ENCODE measurements at regions not wholly inside any gene's neighbourhood (a gene's known extent, or its start where the extent isn't known, plus 50 kb on each side); places are given as distances from the start of the nearest gene placed in this dataset.

- no peak for DNase-seq
- no peak overlapping the region for H3K27ac ChIP-seq
- H3K9me3 ChIP-seq = no peaks in the 10 kb centered on the region
- no peak overlapping the region for H3K4me3 ChIP-seq
- intact Hi-C loops (cut with DNase I) = no loop called here
- no peaks in the 10 kb centered on the region for H3K27me3 ChIP-seq
- H3K36me3 ChIP-seq = no peaks in the 10 kb centered on the region
- TF ChIP-seq POLR2A (IDR thresholded peaks at IDR 0.05) = no peak
- TF ChIP-seq CTCF (IDR thresholded peaks at IDR 0.05) = no peak
- TF ChIP-seq EP300 (IDR thresholded peaks at IDR 0.05) = no peak
- WGBS, 3 donors = 15 to 49% (median 31%) methylated on average over 2 of the region's 2 CpGs
- no peaks in the 10 kb centered on the region for H3K4me1 ChIP-seq (ENCODE audit: insufficient read depth)
Observed at GRCh38 chr2:221270806-221271205, 301.3 kb downstream of the EPHA4 start.

GRCh38 chr2:221272729-221273128 is 299.4 kb downstream of the EPHA4 start:
- H3K9me3 ChIP-seq = no peaks in the 10 kb centered on the region
- TF ChIP-seq CTCF (IDR thresholded peaks at IDR 0.05) = no peak
- TF ChIP-seq POLR2A (IDR thresholded peaks at IDR 0.05) = no peak
- no peak for TF ChIP-seq EP300 (IDR thresholded peaks at IDR 0.05)
- no peaks in the 10 kb centered on the region for H3K27me3 ChIP-seq
- no peak overlapping the region for H3K4me3 ChIP-seq
- no peaks in the 10 kb centered on the region for H3K4me1 ChIP-seq (ENCODE audit: insufficient read depth)
- H3K36me3 ChIP-seq = no peaks in the 10 kb centered on the region
- H3K27ac ChIP-seq = no peak overlapping the region
- intact Hi-C loops (cut with DNase I) = no loop called here
- DNase-seq = no peak
- WGBS, 3 donors = 79 to 91% (median 90%) methylated on average over 3 of the region's 3 CpGs

GRCh38 chr2:221276033-221276432 is 296.1 kb downstream of the EPHA4 start:
- DNase-seq = no peak
- Histone ChIP-seq H3K27ac (no peak overlapping the region), H3K36me3 (no peaks in the 10 kb centered on the region), H3K4me3 (no peak overlapping the region), H3K9me3 (no peaks in the 10 kb centered on the region), H3K27me3 (no peaks in the 10 kb centered on the region), H3K4me1 (ENCODE audit: insufficient read depth) (no peaks in the 10 kb centered on the region)
- TF ChIP-seq EP300 (IDR thresholded peaks at IDR 0.05) = no peak
- TF ChIP-seq POLR2A (IDR thresholded peaks at IDR 0.05) = no peak
- no peak for TF ChIP-seq CTCF (IDR thresholded peaks at IDR 0.05)
- WGBS, 3 donors = 25 to 35% (median 29%) methylated on average over 1 of the region's 1 CpG
- intact Hi-C loops (cut with DNase I) = no loop called here

GRCh38 chr2:221276601-221277000 is 295.5 kb downstream of the EPHA4 start:
- DNase-seq = no peak
- H3K4me3 ChIP-seq = no peak overlapping the region
- no peaks in the 10 kb centered on the region for H3K27me3 ChIP-seq
- no peaks in the 10 kb centered on the region for H3K4me1 ChIP-seq (ENCODE audit: insufficient read depth)
- no peak overlapping the region for H3K27ac ChIP-seq
- H3K9me3 ChIP-seq = no peaks in the 10 kb centered on the region
- intact Hi-C loops (cut with DNase I) = no loop called here
- WGBS, 3 donors = 86 to 89% (median 87%) methylated on average over 2 of the region's 2 CpGs
- TF ChIP-seq EP300 (IDR thresholded peaks at IDR 0.05) (no peak), CTCF (IDR thresholded peaks at IDR 0.05) (no peak), POLR2A (IDR thresholded peaks at IDR 0.05) (no peak)
- no peaks in the 10 kb centered on the region for H3K36me3 ChIP-seq

GRCh38 chr2:221282386-221282785 is 289.7 kb downstream of the EPHA4 start:
- Histone ChIP-seq H3K4me1 (ENCODE audit: insufficient read depth) (no peaks in the 10 kb centered on the region), H3K9me3 (no peaks in the 10 kb centered on the region), H3K36me3 (no peaks in the 10 kb centered on the region), H3K27me3 (no peaks in the 10 kb centered on the region), H3K4me3 (no peak overlapping the region), H3K27ac (no peak overlapping the region)
- no peak for TF ChIP-seq CTCF (IDR thresholded peaks at IDR 0.05)
- no peak for TF ChIP-seq POLR2A (IDR thresholded peaks at IDR 0.05)
- TF ChIP-seq EP300 (IDR thresholded peaks at IDR 0.05) = no peak
- intact Hi-C loops (cut with DNase I) = no loop called here
- WGBS, 3 donors = 94 to 96% (median 94%) methylated on average over 4 of the region's 4 CpGs
- DNase-seq = no peak
